GM12872 (cell line): ENCODE measurements at regions not wholly inside any gene's neighbourhood (a gene's known extent, or its start where the extent isn't known, plus 50 kb on each side); places are given as distances from the start of the nearest gene placed in this dataset.

ENCODE experiments used
- TF ChIP-seq, protein P1 (sequence below): IDR thresholded peaks from 3 replicates; pipeline ENCODE4 v1.5.1; 2011; ENCODE audit warnings: low read depth, mild to moderate bottlenecking, low read length, moderate library complexity; ENCODE audit not compliant: insufficient read depth

DNA sequence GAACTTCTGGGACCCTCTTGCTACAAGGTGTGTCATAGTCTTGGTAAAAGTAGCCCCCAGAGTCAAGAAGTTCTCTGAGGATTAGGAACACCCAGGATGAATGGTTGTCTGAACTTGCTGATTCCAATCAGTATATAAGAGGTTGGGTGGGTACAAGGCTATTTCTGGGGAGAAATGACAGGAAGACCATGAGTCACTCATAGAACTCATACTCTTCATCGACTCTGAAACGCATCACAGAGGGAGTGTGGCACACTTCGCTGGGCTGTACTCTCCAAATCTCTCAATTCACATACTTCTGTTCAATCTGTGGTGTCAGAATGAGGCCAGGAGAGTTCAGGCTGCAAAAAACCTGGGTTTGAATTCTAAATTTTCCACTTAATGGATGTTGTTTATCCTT is 193.2 kb upstream of the LEF1 start:
- TF ChIP-seq, protein P1, sequence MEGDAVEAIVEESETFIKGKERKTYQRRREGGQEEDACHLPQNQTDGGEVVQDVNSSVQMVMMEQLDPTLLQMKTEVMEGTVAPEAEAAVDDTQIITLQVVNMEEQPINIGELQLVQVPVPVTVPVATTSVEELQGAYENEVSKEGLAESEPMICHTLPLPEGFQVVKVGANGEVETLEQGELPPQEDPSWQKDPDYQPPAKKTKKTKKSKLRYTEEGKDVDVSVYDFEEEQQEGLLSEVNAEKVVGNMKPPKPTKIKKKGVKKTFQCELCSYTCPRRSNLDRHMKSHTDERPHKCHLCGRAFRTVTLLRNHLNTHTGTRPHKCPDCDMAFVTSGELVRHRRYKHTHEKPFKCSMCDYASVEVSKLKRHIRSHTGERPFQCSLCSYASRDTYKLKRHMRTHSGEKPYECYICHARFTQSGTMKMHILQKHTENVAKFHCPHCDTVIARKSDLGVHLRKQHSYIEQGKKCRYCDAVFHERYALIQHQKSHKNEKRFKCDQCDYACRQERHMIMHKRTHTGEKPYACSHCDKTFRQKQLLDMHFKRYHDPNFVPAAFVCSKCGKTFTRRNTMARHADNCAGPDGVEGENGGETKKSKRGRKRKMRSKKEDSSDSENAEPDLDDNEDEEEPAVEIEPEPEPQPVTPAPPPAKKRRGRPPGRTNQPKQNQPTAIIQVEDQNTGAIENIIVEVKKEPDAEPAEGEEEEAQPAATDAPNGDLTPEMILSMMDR: no peak

DNA sequence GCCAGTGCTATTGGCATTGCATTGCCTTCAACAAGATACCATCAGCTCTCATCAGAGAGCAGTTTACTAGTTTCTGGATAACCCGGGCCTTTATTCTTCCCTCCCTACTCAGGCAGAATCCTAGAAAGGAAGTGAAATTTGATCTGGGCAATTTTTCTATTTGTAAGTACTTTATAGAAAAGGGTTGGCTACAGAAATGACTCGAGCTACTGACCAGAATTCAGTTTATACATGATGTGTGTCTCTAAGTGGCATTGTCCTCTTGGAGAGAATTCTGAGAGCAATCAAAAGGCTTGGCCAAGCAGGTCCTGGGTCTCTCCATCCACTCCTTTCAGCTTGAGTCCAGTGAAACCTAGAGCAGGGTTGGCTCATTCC is 192.7 kb upstream of the LEF1 start:
- TF ChIP-seq, protein P1: no peak

DNA sequence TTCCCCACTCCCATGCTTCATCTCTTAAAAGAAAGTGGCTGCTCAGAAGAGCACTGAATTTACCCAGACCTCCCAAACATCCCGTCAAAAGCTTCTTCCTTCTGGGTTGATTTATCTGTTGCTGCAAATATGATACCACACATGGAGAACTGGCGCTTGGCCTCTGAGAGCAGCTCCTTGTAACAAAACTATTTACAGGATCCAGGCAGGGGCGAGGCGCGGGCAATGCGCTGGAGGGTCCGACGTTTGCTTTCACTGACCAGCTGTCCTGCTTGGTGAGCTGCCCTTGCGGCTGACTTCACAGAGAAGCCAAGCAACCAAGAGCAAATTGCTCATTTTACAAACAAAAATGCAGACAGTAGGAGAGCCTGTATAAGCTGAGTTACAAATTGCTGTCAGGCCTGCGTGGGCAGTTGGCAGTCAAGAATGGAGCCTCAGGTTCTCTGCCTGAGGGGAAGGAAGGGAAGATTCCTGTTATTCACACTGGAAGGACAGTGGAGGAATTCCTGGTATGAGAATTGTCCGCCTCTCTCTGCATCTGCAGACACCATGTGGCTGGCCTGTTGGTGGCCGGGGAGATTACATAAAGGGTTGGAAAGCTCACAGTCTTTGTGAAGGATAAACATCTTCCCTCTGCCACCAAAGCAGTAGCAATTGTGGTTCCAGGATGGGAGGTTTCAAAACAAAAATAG is 192.2 kb upstream of the LEF1 start:
- TF ChIP-seq, protein P1: no peak

- TF ChIP-seq, protein P1: no peak
Measured at GRCh38 chr4:108359986-108360681, 191.4 kb upstream of the LEF1 start.

- TF ChIP-seq, protein P1: no peak
Measured at GRCh38 chr4:108359130-108359985, 190.6 kb upstream of the LEF1 start.

DNA sequence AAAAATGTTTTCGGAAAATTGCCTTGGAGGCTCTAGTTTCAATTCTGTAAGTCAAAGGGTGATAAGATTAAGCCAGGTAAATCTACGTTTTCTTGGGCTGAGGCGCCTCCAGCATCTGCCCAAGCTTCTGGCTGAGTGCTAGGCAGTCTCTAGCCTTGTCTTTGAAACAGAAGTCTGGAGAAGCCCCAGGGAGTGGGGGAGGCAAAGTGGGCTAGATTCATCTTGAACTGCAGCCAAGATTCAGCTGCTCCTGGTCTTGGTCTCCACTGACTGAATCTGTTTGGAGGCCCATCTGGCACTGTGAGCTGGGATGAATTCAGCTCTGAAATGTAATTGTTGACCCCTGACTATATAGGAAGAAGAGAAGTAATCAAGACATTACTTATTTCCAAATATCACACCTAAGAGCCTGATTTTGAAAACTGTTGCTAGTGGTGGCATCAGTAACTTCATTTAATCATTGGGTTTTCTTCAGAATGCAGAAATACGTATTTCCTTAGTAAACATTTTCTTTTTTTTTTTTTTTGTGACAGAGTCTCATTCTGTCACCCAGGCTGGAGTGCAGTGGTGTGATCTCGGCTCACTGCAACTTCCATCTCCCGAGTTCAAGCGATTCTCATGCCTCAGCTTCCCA is 187.3 kb upstream of the LEF1 start:
- TF ChIP-seq, protein P1: no peak
